Neural progenitor cell (in vitro differentiated cells): ENCODE measurements at regions not wholly inside any gene's neighbourhood (a gene's known extent, or its start where the extent isn't known, plus 50 kb on each side); places are given as distances from the start of the nearest gene placed in this dataset.

Experiments
- DNase-seq: peaks from one replicate; pipeline ENCODE4 v3.0.0-alpha.2; 2016; ENCODE audit warnings: low spot score
- H2AFZ ChIP-seq: fragments of 200-600 bp; sonication (generic); replicated peaks from 2 replicates; pipeline ENCODE4 v1.6.1; 2016; ENCODE audit warnings: antibody characterized with exemption
- H3F3A ChIP-seq: fragments of 200-600 bp; sonication (generic); 2 replicates; pipeline ENCODE4 v1.6.1; 2016; ENCODE audit warnings: antibody characterized with exemption, low read depth
- H3K27ac ChIP-seq: fragments of 200-600 bp; sonication (generic); 2 replicates; pipeline ENCODE4 v1.5.1; 2016; ENCODE audit warnings: mild to moderate bottlenecking
- H3K27me3 ChIP-seq: fragments of 200-600 bp; sonication (generic); 2 replicates; pipeline ENCODE4 v1.6.1; 2016; ENCODE audit warnings: mild to moderate bottlenecking, moderate library complexity
- H3K36me3 ChIP-seq: fragments of 200-600 bp; sonication (generic); 2 replicates; pipeline ENCODE4 v1.5.1; 2016
- H3K4me1 ChIP-seq: fragments of 200-600 bp; sonication (generic); 2 replicates; pipeline ENCODE4 v1.6.1; 2016; ENCODE audit warnings: mixed run types
- H3K4me2 ChIP-seq: fragments of 200-600 bp; sonication (generic); 2 replicates; pipeline ENCODE4 v1.6.1; 2016
- H3K4me3 ChIP-seq: fragments of 200-600 bp; sonication (generic); 2 replicates; pipeline ENCODE4 v1.5.1; 2016
- H3K79me2 ChIP-seq: fragments of 200-600 bp; sonication (generic); 2 replicates; pipeline ENCODE4 v1.6.1; 2016; ENCODE audit warnings: low read depth
- H3K9ac ChIP-seq: fragments of 200-600 bp; sonication (generic); 2 replicates; pipeline ENCODE4 v1.6.1; 2016
- H3K9me3 ChIP-seq: fragments of 200-600 bp; sonication (generic); 2 replicates; pipeline ENCODE4 v1.5.1; 2016; ENCODE audit warnings: low read depth
- H4K20me1 ChIP-seq: fragments of 200-600 bp; sonication (generic); 2 replicates; pipeline ENCODE4 v1.6.1; 2016; ENCODE audit warnings: low read depth
- H3K27ac Mint-ChIP-seq: 3 replicates; pipeline ENCODE4 v1.8.0; 2021; ENCODE audit warnings: mixed read lengths
- H3K27me3 Mint-ChIP-seq: 2 replicates; pipeline ENCODE4 v1.8.0; 2022; ENCODE audit warnings: low read depth, mild to moderate bottlenecking, inconsistent platforms, moderate library complexity, mixed read lengths; ENCODE audit not compliant: insufficient read depth
- H3K36me3 Mint-ChIP-seq: 3 replicates; pipeline ENCODE4 v1.8.0; 2021; ENCODE audit warnings: mixed read lengths
- H3K4me1 Mint-ChIP-seq: 3 replicates; pipeline ENCODE4 v1.8.0; 2021; ENCODE audit warnings: mixed read lengths
- H3K4me3 Mint-ChIP-seq: 3 replicates; pipeline ENCODE4 v1.8.0; 2021; ENCODE audit warnings: mild to moderate bottlenecking, moderate library complexity, mixed read lengths
- H3K9me3 Mint-ChIP-seq: 3 replicates; pipeline ENCODE4 v1.8.0; 2020; ENCODE audit warnings: mixed read lengths
- CTCF ChIP-seq: fragments of 200-600 bp; sonication (generic); IDR thresholded peaks from 2 replicates; pipeline ENCODE4 v1.5.1; 2017; ENCODE audit warnings: antibody characterized with exemption, mild to moderate bottlenecking
- EZH2 ChIP-seq: fragments of 200-600 bp; sonication (generic); IDR thresholded peaks from 2 replicates; pipeline ENCODE4 v1.6.1; 2017; ENCODE audit warnings: antibody characterized with exemption, mild to moderate bottlenecking, moderate library complexity
- EZH2phosphoT487 ChIP-seq: fragments of 200-600 bp; sonication (generic); IDR thresholded peaks from 2 replicates; pipeline ENCODE4 v1.6.1; 2017; ENCODE audit warnings: antibody characterized with exemption

DNA sequence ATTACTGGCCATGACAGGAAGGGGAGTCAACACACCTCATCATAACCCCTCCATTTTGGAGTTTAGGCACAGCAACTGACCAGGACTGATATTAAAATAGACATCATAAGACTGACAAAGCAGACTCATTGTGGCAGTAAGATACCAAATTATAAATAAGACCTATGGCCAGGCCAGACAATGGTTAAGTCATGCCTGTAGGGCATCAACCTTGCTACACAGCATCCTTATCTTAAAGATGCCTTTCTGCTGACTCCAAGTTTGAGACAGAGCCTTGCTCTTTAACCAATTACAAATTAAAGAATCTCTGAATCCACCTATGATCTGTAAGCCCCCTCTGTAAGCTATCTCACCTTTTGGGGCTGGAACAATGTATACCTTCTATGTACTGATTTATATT lies 65.5 kb downstream of the VCX2 start:
- Histone ChIP-seq H3K9me3 (peaks cover 6% of the 10 kb centered on the region), H3K4me1 (no peaks in the 10 kb centered on the region), H3F3A (no peaks in the 10 kb centered on the region), H3K9ac (no peak overlapping the region), H3K4me3 (no peak overlapping the region), H3K36me3 (no peaks in the 10 kb centered on the region), H2AFZ (no peak overlapping the region), H3K4me2 (no peak overlapping the region), H4K20me1 (no peaks in the 10 kb centered on the region), H3K79me2 (no peaks in the 10 kb centered on the region), H3K27ac (no peak overlapping the region), H3K27me3 (no peaks in the 10 kb centered on the region)
- Mint-ChIP-seq H3K27me3 (no peaks in the 10 kb centered on the region), H3K36me3 (no peaks in the 10 kb centered on the region), H3K4me1 (no peaks in the 10 kb centered on the region), H3K9me3 (peaks cover 6% of the 10 kb centered on the region), H3K4me3 (no peak overlapping the region), H3K27ac (no peak overlapping the region)
- TF ChIP-seq EZH2 (no peak), EZH2phosphoT487 (no peak), CTCF (no peak)
- no peak for DNase-seq

GRCh38 chrX:8103655-8104054 lies 67.4 kb downstream of the VCX2 start:
- Histone ChIP-seq H3K4me3 (no peak overlapping the region), H3F3A (no peaks in the 10 kb centered on the region), H3K36me3 (no peaks in the 10 kb centered on the region), H3K27me3 (no peaks in the 10 kb centered on the region), H4K20me1 (no peaks in the 10 kb centered on the region), H3K27ac (no peak overlapping the region), H3K9me3 (peaks cover 6% of the 10 kb centered on the region), H3K9ac (no peak overlapping the region), H2AFZ (no peak overlapping the region), H3K79me2 (no peaks in the 10 kb centered on the region), H3K4me1 (no peaks in the 10 kb centered on the region), H3K4me2 (no peak overlapping the region)
- TF ChIP-seq EZH2, result no peak
- no peak for TF ChIP-seq CTCF
- no peak for TF ChIP-seq EZH2phosphoT487
- no peaks in the 10 kb centered on the region for H3K27me3 Mint-ChIP-seq
- H3K9me3 Mint-ChIP-seq, result peaks cover 2% of the 10 kb centered on the region
- no peaks in the 10 kb centered on the region for H3K36me3 Mint-ChIP-seq
- no peak overlapping the region for H3K27ac Mint-ChIP-seq
- H3K4me1 Mint-ChIP-seq, result no peaks in the 10 kb centered on the region
- H3K4me3 Mint-ChIP-seq, result no peak overlapping the region
- no peak for DNase-seq

GRCh38 chrX:8091510-8091909 lies 79.6 kb downstream of the VCX2 start:
- Mint-ChIP-seq H3K27ac (no peak overlapping the region), H3K27me3 (no peaks in the 10 kb centered on the region), H3K4me3 (no peak overlapping the region), H3K36me3 (no peaks in the 10 kb centered on the region), H3K9me3 (no peaks in the 10 kb centered on the region), H3K4me1 (no peaks in the 10 kb centered on the region)
- no peaks in the 10 kb centered on the region for H3F3A ChIP-seq
- H3K27ac ChIP-seq, result no peak overlapping the region
- peaks cover 22% of the 10 kb centered on the region for H3K4me1 ChIP-seq
- H3K79me2 ChIP-seq, result no peaks in the 10 kb centered on the region
- no peak overlapping the region for H3K4me2 ChIP-seq
- no peaks in the 10 kb centered on the region for H3K9me3 ChIP-seq
- no peak overlapping the region for H3K4me3 ChIP-seq
- no peak for DNase-seq
- H3K9ac ChIP-seq, result no peak overlapping the region
- no peaks in the 10 kb centered on the region for H4K20me1 ChIP-seq
- no peak overlapping the region for H2AFZ ChIP-seq
- no peaks in the 10 kb centered on the region for H3K27me3 ChIP-seq
- TF ChIP-seq CTCF, result no peak
- no peak for TF ChIP-seq EZH2phosphoT487
- no peak for TF ChIP-seq EZH2
- no peaks in the 10 kb centered on the region for H3K36me3 ChIP-seq

- no peak overlapping the region for H2AFZ ChIP-seq
- no peak overlapping the region for H3K4me3 ChIP-seq
- DNase-seq, result no peak
- no peaks in the 10 kb centered on the region for H4K20me1 ChIP-seq
- H3K9me3 Mint-ChIP-seq, result no peaks in the 10 kb centered on the region
- no peak overlapping the region for H3K4me3 Mint-ChIP-seq
- TF ChIP-seq EZH2phosphoT487 (no peak), CTCF (no peak), EZH2 (no peak)
- no peaks in the 10 kb centered on the region for H3K36me3 ChIP-seq
- no peaks in the 10 kb centered on the region for H3K36me3 Mint-ChIP-seq
- no peaks in the 10 kb centered on the region for H3K4me1 Mint-ChIP-seq
- peaks cover 22% of the 10 kb centered on the region for H3K4me1 ChIP-seq
- no peaks in the 10 kb centered on the region for H3K27me3 Mint-ChIP-seq
- no peak overlapping the region for H3K27ac Mint-ChIP-seq
- no peak overlapping the region for H3K4me2 ChIP-seq
- H3F3A ChIP-seq, result no peaks in the 10 kb centered on the region
- H3K79me2 ChIP-seq, result no peaks in the 10 kb centered on the region
- no peak overlapping the region for H3K9ac ChIP-seq
- H3K27ac ChIP-seq, result no peak overlapping the region
- H3K27me3 ChIP-seq, result no peaks in the 10 kb centered on the region
- H3K9me3 ChIP-seq, result no peaks in the 10 kb centered on the region
Observed at GRCh38 chrX:8090906-8091305, 80.2 kb downstream of the VCX2 start.
